Choroid plexus epithelial cell (primary cell): ENCODE measurements at regions not wholly inside any gene's neighbourhood (a gene's known extent, or its start where the extent isn't known, plus 50 kb on each side); places are given as distances from the start of the nearest gene placed in this dataset.
"Not testable (repeated sequence)": the region's sequence is repeated elsewhere in the genome, so short reads cannot be mapped to it uniquely, and the experiment has no call there.

Experiments
- DNase-seq: peaks from one replicate; pipeline ENCODE4 v3.0.0-alpha.2; 2010; ENCODE audit warnings: low read depth
- H3K4me3 ChIP-seq: 2 replicates; pipeline ENCODE4 v1.5.1; 2011; ENCODE audit warnings: low read depth, mild to moderate bottlenecking, control low read depth, low read length, moderate library complexity
- CTCF ChIP-seq: conservative IDR thresholded peaks from 2 replicates; pipeline ENCODE4 v1.5.1; 2011; ENCODE audit warnings: low read depth, mild to moderate bottlenecking, control low read depth, inconsistent platforms, low read length, moderate library complexity

GRCh38 chr6:164051427-164051826, 636.9 kb downstream of the QKI start:
- no peak overlapping the region for H3K4me3 ChIP-seq
- no peak for DNase-seq
- TF ChIP-seq CTCF = no peak

DNA sequence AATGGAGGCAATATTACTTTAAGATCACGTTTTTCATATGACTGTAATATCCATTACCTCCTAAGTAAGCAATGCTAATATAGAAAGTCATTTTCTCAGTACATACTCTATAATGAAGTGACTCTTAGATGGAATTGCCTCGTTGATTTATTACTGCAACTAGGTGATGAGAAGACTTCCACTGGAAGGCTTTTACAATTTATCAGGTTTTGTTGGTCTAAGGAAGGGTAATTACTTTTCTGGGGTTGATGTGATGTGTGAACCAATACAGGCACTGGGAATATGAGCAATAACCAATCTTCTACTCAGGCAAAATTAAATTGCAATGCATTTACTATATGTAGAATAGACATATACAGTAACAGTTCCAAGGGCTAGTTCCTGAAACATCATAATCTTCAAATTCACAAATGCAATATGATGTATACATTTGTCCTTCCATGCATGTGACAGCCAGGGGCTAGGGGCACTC, 635.0 kb downstream of the QKI start:
- H3K4me3 ChIP-seq = no peak overlapping the region
- no peak for DNase-seq
- TF ChIP-seq CTCF = no peak

DNA sequence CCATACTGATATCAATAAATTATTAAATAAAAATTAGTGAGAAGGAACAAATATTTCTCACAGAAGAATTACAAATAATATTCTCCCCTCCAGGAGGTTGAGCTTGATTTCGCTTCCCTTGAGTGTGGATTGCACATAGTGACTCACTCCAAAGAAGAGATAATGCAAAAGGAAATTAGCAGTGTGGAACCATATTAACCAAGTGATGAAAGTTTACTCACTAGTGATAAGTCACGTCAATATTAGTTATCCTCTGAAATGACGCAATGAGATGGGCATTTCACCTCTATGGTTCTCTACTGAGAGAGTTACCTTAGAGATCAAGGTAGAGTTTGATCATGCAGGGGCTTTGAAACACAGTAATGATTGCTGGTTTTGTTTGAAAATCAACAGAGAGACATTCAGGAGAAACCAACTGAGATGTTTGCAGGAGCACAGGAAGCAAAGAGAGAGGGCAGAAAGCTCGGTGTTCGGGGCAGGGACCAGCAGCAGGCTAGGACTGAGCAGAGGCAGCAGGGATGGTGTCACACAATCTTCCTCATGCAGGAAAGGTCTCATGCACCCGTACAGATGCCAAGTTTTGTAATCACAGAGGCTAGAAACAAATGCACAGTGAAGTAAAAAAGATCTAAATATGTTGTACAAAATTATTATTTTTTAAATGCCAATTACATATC, 634.5 kb downstream of the QKI start:
- peak; percentile 34 for DNase-seq
- TF ChIP-seq CTCF = no peak
- H3K4me3 ChIP-seq = no peak overlapping the region

DNA sequence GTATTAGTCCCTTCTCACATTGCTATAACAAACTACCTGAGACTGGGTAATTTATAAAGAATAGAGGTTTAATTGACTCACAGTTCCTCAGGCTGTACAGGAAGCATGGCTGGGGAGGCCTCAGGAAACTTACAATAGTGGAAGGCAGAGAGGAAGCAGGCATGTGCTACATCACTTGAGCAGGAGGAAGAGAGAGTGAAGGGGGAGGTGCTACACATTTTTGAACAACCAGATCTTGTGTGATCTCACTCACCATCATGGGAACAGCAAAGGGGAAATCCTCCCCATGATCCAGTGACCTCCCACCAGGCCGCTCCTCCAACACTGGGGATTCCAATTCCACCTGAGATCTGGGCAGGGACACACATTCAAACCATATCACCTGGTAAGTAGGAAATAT, 630.6 kb downstream of the QKI start:
- no peak overlapping the region for H3K4me3 ChIP-seq
- no peak for TF ChIP-seq CTCF
- DNase-seq = no peak

DNA sequence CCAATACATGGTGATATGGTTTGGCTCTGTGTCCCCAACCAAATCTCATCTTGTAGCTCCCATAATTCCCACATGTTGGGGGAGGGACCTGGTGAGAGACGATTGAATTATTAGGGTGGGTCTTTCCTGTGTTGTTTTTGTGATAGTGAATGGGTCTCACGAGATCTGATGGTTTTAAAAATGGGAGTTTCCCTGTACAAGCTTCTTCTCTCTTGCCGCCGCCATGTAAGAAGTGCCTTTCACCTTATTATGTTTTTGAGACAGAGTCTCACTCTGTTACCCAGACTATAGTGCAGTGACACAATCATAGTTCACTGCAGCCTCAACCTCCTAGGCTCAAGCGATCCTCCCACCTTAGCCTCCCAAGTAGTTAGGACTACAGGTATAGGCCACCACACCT, 629.1 kb downstream of the QKI start:
- not testable (repeated sequence) for DNase-seq, H3K4me3 ChIP-seq

DNA sequence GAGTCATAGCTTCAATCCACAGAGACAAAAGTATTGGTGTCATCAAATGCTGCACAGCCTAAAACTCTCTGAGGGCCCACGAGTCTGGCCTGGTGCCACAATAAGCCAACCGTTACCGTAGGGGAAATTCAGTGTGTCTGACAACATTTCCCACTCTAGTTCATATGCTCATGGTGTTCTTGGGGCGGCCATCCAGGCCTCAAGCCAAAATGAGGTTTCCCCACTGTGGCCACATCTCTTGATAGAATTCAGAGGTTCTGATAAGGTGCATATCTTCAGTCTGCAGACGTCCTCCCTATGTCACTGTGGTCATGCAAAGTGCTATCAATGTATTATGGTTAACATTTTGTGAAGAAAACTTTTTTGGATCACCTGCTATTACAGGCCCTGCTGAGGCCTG, 627.7 kb downstream of the QKI start:
- TF ChIP-seq CTCF = no peak
- no peak for DNase-seq
- H3K4me3 ChIP-seq = no peak overlapping the region

DNA sequence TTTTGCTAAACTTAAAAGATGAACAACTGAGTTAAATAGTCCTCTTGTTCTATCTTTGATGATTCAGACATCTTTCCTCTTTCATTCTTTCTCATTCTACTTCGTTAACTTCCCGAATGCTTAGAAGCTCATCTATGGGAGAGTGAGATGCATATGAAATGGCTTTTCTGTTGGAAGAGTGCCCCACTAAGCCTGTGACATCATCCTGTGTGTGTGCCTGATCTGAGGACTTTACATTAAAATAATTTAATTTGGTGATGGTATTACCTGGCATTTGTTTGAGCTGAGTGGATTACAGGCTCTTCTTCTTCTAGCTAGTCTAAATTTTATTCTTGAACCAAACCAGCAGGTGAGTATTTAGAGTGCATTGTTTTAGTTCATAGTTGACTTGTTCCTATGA, 626.5 kb downstream of the QKI start:
- no peak overlapping the region for H3K4me3 ChIP-seq
- no peak for DNase-seq
- no peak for TF ChIP-seq CTCF
